Ovary (tissue), 7 donors: ENCODE measurements at regions not wholly inside any gene's neighbourhood (a gene's known extent, or its start where the extent isn't known, plus 50 kb on each side); places are given as distances from the start of the nearest gene placed in this dataset.

ENCODE experiments used
- DNase-seq, 5 donors: peaks; one replicate each; pipeline ENCODE4 v3.0.0-alpha.2; 2019 to 2020
- H3K27ac ChIP-seq, 2 donors: fragments of 200-600 bp; one replicate each; pipeline versions ENCODE4 v1.5.1 to v1.8.0; 2019 to 2022
- H3K27me3 ChIP-seq: fragments of 200-600 bp; one replicate; pipeline ENCODE4 v1.8.0; 2022
- H3K36me3 ChIP-seq: fragments of 200-600 bp; sonication (generic); one replicate; pipeline ENCODE4 v1.5.1; 2019
- H3K4me1 ChIP-seq: one replicate; pipeline ENCODE4 v1.8.1; 2013; ENCODE audit warnings: mild to moderate bottlenecking, moderate library complexity; ENCODE audit not compliant: insufficient read depth
- H3K4me3 ChIP-seq: fragments of 200-600 bp; sonication (generic); one replicate; pipeline ENCODE4 v1.5.1; 2017
- H3K9me3 ChIP-seq, 2 donors: fragments of 200-600 bp in 1 of 2; sonication (generic) in 1 of 2; one replicate each; pipeline versions ENCODE4 v1.5.1 to v1.8.1; 2013 to 2019; ENCODE audit warnings: mild to moderate bottlenecking in 1 of 2, moderate library complexity in 1 of 2
- CTCF ChIP-seq, 3 donors: fragments of 450-650 bp in 2 of 3; fragments of 200-600 bp in 1 of 3; IDR thresholded peaks; one replicate each; pipeline versions ENCODE4 v1.5.1 to v1.8.0; 2016 to 2022; ENCODE audit warnings: antibody characterized with exemption in 3 of 3, mild to moderate bottlenecking in 1 of 3
- EP300 ChIP-seq: sonication (generic); formaldehyde crosslinking; IDR thresholded peaks from one replicate; pipeline ENCODE4 v1.6.1; 2017; ENCODE audit warnings: antibody characterized with exemption
- POLR2A ChIP-seq: fragments of 450-650 bp; IDR thresholded peaks from one replicate; pipeline ENCODE4 v1.6.1; 2017; ENCODE audit warnings: antibody characterized with exemption, mild to moderate bottlenecking, moderate library complexity
- WGBS, 3 donors: extraction: QIAGEN DNeasy Blood & Tissue Kit in 1 of 3; methylation state at CpG; one replicate each; pipeline versions ENCODE4 v1.1.5 to v1.1.7; 2013 to 2017; 5-methylcytosine and 5-hydroxymethylcytosine counted together
- intact Hi-C, 4 donors: fragments of 100-400 bp; cut with DNase I; formaldehyde crosslinking; loops; one replicate each; pipeline versions ENCODE4 v1.11.0 to v1.15.1; 2022 to 2023
- donor health status: DM: no; HTN: no; CAD: no; lungs with moderate emphysema.
- donor health status: DM: no; HTN: no; CAD: no.
- donor health status: Bipolar disorder and iron deficiency.
- donor health status: DM: no; HTN: no; CAD: no.
- donor health status: DM: yes; HTN: yes; CAD: no.

GRCh38 chr9:85452841-85453240 lies 288.9 kb downstream of the AGTPBP1 start:
- DNase-seq: no peak
- Histone ChIP-seq H3K27me3 (no peaks in the 10 kb centered on the region), H3K27ac (no peak overlapping the region), H3K36me3 (no peaks in the 10 kb centered on the region), H3K4me1 (no peaks in the 10 kb centered on the region), H3K4me3 (no peak overlapping the region), H3K9me3 (no peaks in the 10 kb centered on the region)
- WGBS, 3 donors: 19 to 82% (median 24%) methylated on average over 1 of the region's 1 CpG
- TF ChIP-seq POLR2A: no peak
- no peak for TF ChIP-seq CTCF (IDR thresholded peaks at IDR 0.05)
- TF ChIP-seq EP300: no peak
- intact Hi-C loops: no loop called here

- Histone ChIP-seq H3K27me3 (no peaks in the 10 kb centered on the region), H3K4me3 (no peak overlapping the region), H3K4me1 (no peaks in the 10 kb centered on the region), H3K36me3 (no peaks in the 10 kb centered on the region), H3K9me3 (no peaks in the 10 kb centered on the region), H3K27ac (no peak overlapping the region)
- DNase-seq: no peak
- no peak for TF ChIP-seq POLR2A
- TF ChIP-seq CTCF (IDR thresholded peaks at IDR 0.05): no peak
- TF ChIP-seq EP300: no peak
- 90 to 94% (median 92%) methylated on average over 3 of the region's 3 CpGs for WGBS, 3 donors
- intact Hi-C loops: no loop called here
Observed at GRCh38 chr9:85451680-85452079, 290.1 kb downstream of the AGTPBP1 start.

DNA sequence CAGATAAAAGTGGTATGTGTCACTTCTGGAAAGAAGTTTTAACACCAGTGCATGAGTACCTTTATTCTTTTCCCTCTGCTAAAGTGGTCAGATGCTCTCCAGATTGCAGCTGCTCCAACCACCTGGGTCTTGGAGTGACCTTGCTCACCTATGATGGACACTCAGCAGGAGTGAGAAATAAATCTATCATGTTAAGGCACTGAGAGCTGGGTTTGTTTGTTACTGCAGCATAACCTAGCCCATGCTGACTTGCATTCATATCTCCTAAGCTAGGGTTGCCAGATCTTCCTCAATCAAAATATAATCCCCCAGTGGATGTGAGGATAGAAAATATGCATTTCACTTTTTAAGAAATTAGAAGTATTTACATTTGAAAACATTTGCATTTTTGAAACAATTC lies 295.9 kb downstream of the AGTPBP1 start:
- H3K36me3 ChIP-seq: no peaks in the 10 kb centered on the region
- TF ChIP-seq EP300 (no peak), CTCF (IDR thresholded peaks at IDR 0.05) (no peak)
- intact Hi-C loops: no loop called here
- no peak for DNase-seq
- no peaks in the 10 kb centered on the region for H3K4me1 ChIP-seq
- H3K27ac ChIP-seq: no peak overlapping the region
- no peaks in the 10 kb centered on the region for H3K27me3 ChIP-seq
- H3K4me3 ChIP-seq: no peak overlapping the region
- no peaks in the 10 kb centered on the region for H3K9me3 ChIP-seq

DNA sequence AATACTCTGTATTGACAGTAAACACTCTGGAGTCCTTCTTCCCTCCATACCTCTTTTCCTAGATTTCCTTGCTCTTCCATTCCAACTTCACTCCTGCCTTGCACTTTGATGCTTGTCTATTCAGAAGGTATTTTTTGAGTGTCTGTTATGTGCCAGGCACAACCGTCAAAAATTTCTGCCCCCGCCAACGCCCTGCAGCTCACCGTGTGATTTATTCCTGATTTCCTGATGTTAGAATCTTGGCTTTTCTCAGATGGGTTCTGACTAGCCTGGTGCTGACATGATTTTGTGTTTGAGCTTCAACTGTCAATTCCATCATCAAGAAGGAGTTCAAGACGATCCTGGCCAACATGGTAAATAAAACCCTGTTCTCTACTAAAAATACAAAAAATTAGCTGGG lies 297.5 kb downstream of the AGTPBP1 start:
- Histone ChIP-seq H3K9me3 (no peaks in the 10 kb centered on the region), H3K27me3 (no peaks in the 10 kb centered on the region), H3K4me3 (no peak overlapping the region), H3K36me3 (no peaks in the 10 kb centered on the region), H3K4me1 (no peaks in the 10 kb centered on the region), H3K27ac (no peak overlapping the region)
- TF ChIP-seq EP300 (no peak), POLR2A (no peak), CTCF (IDR thresholded peaks at IDR 0.05) (no peak)
- WGBS, 3 donors: 74 to 77% (median 75%) methylated on average over 5 of the region's 5 CpGs
- intact Hi-C loops: no loop called here
- no peak for DNase-seq

- DNase-seq: no peak
Observed at GRCh38 chr9:85443190-85443598, 298.6 kb downstream of the AGTPBP1 start.

More at GRCh38 chr9:85443190-85443598, 298.6 kb downstream of the AGTPBP1 start:
- intact Hi-C loops: no loop called here
- Histone ChIP-seq H3K4me3 (no peak overlapping the region), H3K36me3 (no peaks in the 10 kb centered on the region), H3K27me3 (no peaks in the 10 kb centered on the region), H3K4me1 (no peaks in the 10 kb centered on the region), H3K27ac (no peak overlapping the region), H3K9me3 (no peaks in the 10 kb centered on the region)
- TF ChIP-seq EP300 (no peak), POLR2A (no peak), CTCF (IDR thresholded peaks at IDR 0.05) (no peak)
- WGBS, 3 donors: 79 to 85% (median 82%) methylated on average over 7 of the region's 7 CpGs
